Keratinocyte (primary cell): ENCODE measurements at regions not wholly inside any gene's neighbourhood (a gene's known extent, or its start where the extent isn't known, plus 50 kb on each side); places are given as distances from the start of the nearest gene placed in this dataset.

Experiments used
- EZH2 ChIP-seq: IDR thresholded peaks from one replicate; pipeline ENCODE4 v1.6.1; 2012; ENCODE audit warnings: inconsistent platforms, mild to moderate bottlenecking, low read length, moderate library complexity
- TF ChIP-seq, protein P1 (sequence below), 3 experiments: IDR thresholded peaks in 1 of 3; conservative IDR thresholded peaks in 1 of 3; optimal IDR thresholded peaks in 1 of 3; 2 replicates in 2 of 3; 3 replicates in 1 of 3; pipeline versions ENCODE3 to v1.5.1; 2011; ENCODE audit warnings: low read length in 3 of 3, mild to moderate bottlenecking in 3 of 3, moderate library complexity in 2 of 3, control low read depth in 1 of 3, inconsistent platforms in 1 of 3; ENCODE audit not compliant: insufficient read depth in 2 of 3; ENCODE audit errors: extremely low read depth in 1 of 3

DNA sequence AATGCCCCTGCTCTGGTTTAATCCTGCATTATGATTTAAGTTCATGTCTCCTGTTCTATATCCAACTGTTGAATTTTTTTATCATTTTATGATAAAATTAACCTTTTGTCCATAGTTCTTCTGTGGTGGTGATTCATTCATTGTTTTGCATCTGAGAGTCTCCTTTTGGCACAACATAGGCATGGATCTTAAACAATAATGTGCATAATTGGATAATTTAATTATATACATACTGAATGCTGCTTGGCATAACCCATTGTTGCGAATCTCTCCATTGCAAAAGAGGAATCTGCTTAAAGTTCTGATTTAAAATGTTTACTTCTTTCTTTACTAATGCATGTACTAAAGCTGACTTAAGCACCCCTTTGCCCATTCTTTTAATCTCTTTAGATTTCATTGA, 2788.4 kb downstream of the PCDH9 start:
- TF ChIP-seq, protein P1, sequence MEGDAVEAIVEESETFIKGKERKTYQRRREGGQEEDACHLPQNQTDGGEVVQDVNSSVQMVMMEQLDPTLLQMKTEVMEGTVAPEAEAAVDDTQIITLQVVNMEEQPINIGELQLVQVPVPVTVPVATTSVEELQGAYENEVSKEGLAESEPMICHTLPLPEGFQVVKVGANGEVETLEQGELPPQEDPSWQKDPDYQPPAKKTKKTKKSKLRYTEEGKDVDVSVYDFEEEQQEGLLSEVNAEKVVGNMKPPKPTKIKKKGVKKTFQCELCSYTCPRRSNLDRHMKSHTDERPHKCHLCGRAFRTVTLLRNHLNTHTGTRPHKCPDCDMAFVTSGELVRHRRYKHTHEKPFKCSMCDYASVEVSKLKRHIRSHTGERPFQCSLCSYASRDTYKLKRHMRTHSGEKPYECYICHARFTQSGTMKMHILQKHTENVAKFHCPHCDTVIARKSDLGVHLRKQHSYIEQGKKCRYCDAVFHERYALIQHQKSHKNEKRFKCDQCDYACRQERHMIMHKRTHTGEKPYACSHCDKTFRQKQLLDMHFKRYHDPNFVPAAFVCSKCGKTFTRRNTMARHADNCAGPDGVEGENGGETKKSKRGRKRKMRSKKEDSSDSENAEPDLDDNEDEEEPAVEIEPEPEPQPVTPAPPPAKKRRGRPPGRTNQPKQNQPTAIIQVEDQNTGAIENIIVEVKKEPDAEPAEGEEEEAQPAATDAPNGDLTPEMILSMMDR (optimal IDR thresholded peaks at IDR 0.05 in 1 of 3, IDR thresholded peaks at IDR 0.05 in 1 of 3, conservative IDR thresholded peaks at IDR 0.05 in 1 of 3; ENCODE audit: extremely low read depth in 1 of 3, insufficient read depth in 2 of 3, low read length in 3 of 3) = no peak
- TF ChIP-seq EZH2 = no peak
